MM.1S (cell line): ENCODE measurements at regions not wholly inside any gene's neighbourhood (a gene's known extent, or its start where the extent isn't known, plus 50 kb on each side); places are given as distances from the start of the nearest gene placed in this dataset.

Source experiments
- DNase-seq: peaks from one replicate; pipeline ENCODE4 v3.0.0-alpha.2; 2015
- H2AFZ ChIP-seq: fragments of 300-600 bp; sonication (generic); 2 replicates; pipeline ENCODE4 v1.6.0; 2016; ENCODE audit warnings: antibody characterized with exemption, low read length
- H3F3A ChIP-seq: fragments of 300-600 bp; sonication (generic); 2 replicates; pipeline ENCODE4 v1.6.1; 2016; ENCODE audit warnings: mild to moderate bottlenecking, antibody characterized with exemption, low read length, moderate library complexity, mixed read lengths; ENCODE audit not compliant: insufficient read depth
- H3K27ac ChIP-seq: fragments of 300-600 bp; sonication (generic); 2 replicates; pipeline ENCODE4 v1.5.1; 2016; ENCODE audit warnings: mild to moderate bottlenecking, low read length
- H3K27me3 ChIP-seq: fragments of 300-600 bp; sonication (generic); replicated peaks from 2 replicates; pipeline ENCODE4 v1.6.0; 2016; ENCODE audit warnings: low read length; ENCODE audit not compliant: insufficient read depth
- H3K36me3 ChIP-seq: fragments of 300-600 bp; sonication (generic); replicated peaks from 2 replicates; pipeline ENCODE4 v1.6.1; 2016; ENCODE audit warnings: mild to moderate bottlenecking, low read length, mixed read lengths; ENCODE audit not compliant: insufficient read depth
- H3K4me1 ChIP-seq: fragments of 300-600 bp; sonication (generic); 2 replicates; pipeline ENCODE4 v1.6.1; 2016; ENCODE audit warnings: low read length, mixed read lengths
- H3K4me2 ChIP-seq: fragments of 300-600 bp; sonication (generic); 2 replicates; pipeline ENCODE4 v1.6.0; 2016; ENCODE audit warnings: low read depth, low read length
- H3K4me3 ChIP-seq: fragments of 300-600 bp; sonication (generic); 2 replicates; pipeline ENCODE4 v1.5.1; 2016; ENCODE audit warnings: low read length, mixed read lengths
- H3K79me2 ChIP-seq: fragments of 300-600 bp; sonication (generic); 2 replicates; pipeline ENCODE4 v1.6.1; 2016; ENCODE audit warnings: mixed run types, low read length, mixed read lengths
- H3K9ac ChIP-seq: fragments of 300-600 bp; sonication (generic); 2 replicates; pipeline ENCODE4 v1.6.1; 2016; ENCODE audit warnings: low read length, mixed read lengths
- H3K9me2 ChIP-seq: fragments of 300-600 bp; sonication (generic); replicated peaks from 2 replicates; pipeline ENCODE4 v1.6.1; 2016; ENCODE audit warnings: mild to moderate bottlenecking, low read length, mixed read lengths; ENCODE audit not compliant: insufficient read depth
- H3K9me3 ChIP-seq: fragments of 300-600 bp; sonication (generic); replicated peaks from 2 replicates; pipeline ENCODE4 v1.6.1; 2016; ENCODE audit warnings: mild to moderate bottlenecking, low read length, mixed read lengths; ENCODE audit not compliant: insufficient read depth
- H4K20me1 ChIP-seq: fragments of 300-600 bp; sonication (generic); 2 replicates; pipeline ENCODE4 v1.6.1; 2016; ENCODE audit warnings: mild to moderate bottlenecking, low read length, moderate library complexity, mixed read lengths; ENCODE audit not compliant: insufficient read depth
- EZH2 ChIP-seq: fragments of 300-600 bp; sonication (generic); optimal IDR thresholded peaks from 2 replicates; pipeline ENCODE3; 2017; ENCODE audit warnings: low read depth, mild to moderate bottlenecking, antibody characterized with exemption, low read length, mixed read lengths
- EZH2phosphoT487 ChIP-seq: fragments of 300-600 bp; sonication (generic); IDR thresholded peaks from 2 replicates; pipeline ENCODE4 v1.6.1; 2018; ENCODE audit warnings: antibody characterized with exemption, low read length
- TF ChIP-seq, protein P1 (sequence below): fragments of 300-600 bp; sonication (generic); IDR thresholded peaks from 2 replicates; pipeline ENCODE4 v1.5.1; 2016; ENCODE audit warnings: antibody characterized with exemption, low read length, mixed read lengths

DNA sequence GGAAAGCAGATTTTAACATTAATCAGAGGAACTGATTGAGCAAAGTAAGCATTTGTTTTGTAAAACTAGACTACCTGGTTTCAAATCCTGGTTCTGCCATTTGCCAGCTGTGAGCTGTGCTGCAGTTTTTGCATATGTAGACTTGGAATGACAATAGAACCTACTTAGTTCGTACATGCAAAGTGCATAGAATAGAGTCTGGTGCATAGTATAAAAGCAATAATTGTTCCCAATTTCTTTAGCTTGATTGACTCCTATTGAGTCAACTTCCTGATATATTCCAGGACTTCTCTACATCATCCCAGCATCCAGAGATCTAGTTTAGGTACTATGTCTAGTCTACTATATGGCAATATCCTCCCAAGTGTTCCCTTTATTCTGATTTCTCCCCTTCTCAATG is 144.4 kb upstream of the FGGY start:
- H3K27ac ChIP-seq = no peak overlapping the region
- H3K4me2 ChIP-seq = no peak overlapping the region
- no peak overlapping the region for H3K9ac ChIP-seq
- no peaks in the 10 kb centered on the region for H4K20me1 ChIP-seq
- H3K36me3 ChIP-seq = no peaks in the 10 kb centered on the region
- no peaks in the 10 kb centered on the region for H3K79me2 ChIP-seq
- TF ChIP-seq EZH2phosphoT487 (no peak), EZH2 (no peak)
- TF ChIP-seq, protein P1, sequence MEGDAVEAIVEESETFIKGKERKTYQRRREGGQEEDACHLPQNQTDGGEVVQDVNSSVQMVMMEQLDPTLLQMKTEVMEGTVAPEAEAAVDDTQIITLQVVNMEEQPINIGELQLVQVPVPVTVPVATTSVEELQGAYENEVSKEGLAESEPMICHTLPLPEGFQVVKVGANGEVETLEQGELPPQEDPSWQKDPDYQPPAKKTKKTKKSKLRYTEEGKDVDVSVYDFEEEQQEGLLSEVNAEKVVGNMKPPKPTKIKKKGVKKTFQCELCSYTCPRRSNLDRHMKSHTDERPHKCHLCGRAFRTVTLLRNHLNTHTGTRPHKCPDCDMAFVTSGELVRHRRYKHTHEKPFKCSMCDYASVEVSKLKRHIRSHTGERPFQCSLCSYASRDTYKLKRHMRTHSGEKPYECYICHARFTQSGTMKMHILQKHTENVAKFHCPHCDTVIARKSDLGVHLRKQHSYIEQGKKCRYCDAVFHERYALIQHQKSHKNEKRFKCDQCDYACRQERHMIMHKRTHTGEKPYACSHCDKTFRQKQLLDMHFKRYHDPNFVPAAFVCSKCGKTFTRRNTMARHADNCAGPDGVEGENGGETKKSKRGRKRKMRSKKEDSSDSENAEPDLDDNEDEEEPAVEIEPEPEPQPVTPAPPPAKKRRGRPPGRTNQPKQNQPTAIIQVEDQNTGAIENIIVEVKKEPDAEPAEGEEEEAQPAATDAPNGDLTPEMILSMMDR = no peak
- H3K27me3 ChIP-seq = no peaks in the 10 kb centered on the region
- H3K9me2 ChIP-seq = no peaks in the 10 kb centered on the region
- H3K9me3 ChIP-seq = no peaks in the 10 kb centered on the region
- no peak overlapping the region for H3K4me3 ChIP-seq
- H3F3A ChIP-seq = 0 out of 2 replicates have a peak, but pooled peaks cover 5% of the 10 kb centered on the region
- peaks cover 14% of the 10 kb centered on the region for H3K4me1 ChIP-seq
- no peak for DNase-seq
- H2AFZ ChIP-seq = no peak overlapping the region

DNA sequence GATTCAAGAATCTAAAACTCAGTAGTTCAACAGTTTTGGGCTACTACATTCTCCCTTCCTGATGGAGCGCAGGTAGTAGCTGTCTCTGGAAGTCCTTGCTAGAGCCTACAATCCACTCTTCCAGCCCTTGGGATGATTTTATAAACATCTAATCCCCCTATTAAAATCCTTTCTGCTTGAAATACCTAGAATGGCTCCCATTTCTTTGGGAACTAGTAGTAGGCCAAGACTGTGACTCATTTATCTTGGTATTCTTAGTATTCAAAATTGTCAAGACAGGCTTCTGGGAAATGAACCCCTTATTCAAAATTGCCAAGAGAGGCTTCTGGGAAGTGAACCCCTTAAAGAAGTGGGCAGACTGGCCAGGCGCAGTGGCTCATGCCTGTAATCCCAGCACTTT is 142.5 kb upstream of the FGGY start:
- no peak for DNase-seq

DNA sequence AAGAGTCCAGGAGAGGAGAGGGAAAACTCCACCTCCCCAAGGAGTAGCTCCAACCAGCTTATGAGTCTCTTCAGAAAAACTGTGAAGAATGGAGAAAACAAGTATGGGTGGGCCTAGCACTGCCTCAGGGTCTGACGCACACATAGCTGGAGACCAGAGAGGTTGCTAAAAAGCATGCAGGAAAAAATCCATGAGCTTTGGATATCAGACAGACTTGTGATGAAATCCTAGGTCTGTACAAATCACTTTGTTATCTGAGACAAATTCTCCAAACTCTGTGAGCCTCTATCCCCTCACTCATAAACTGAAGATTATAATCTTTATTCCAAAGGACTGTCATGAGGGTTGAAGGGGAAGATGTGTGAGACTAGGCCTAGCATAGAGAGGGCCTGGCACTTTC is 141.5 kb upstream of the FGGY start:
- no peaks in the 10 kb centered on the region for H3K27me3 ChIP-seq
- TF ChIP-seq EZH2 (no peak), EZH2phosphoT487 (no peak)
- TF ChIP-seq, protein P1 = no peak
- H3K9me3 ChIP-seq = no peaks in the 10 kb centered on the region
- no peak for DNase-seq
- H4K20me1 ChIP-seq = no peaks in the 10 kb centered on the region
- no peak overlapping the region for H2AFZ ChIP-seq
- H3K79me2 ChIP-seq = no peaks in the 10 kb centered on the region
- H3K4me2 ChIP-seq = no peak overlapping the region
- no peak overlapping the region for H3K4me3 ChIP-seq
- no peaks in the 10 kb centered on the region for H3K36me3 ChIP-seq
- H3F3A ChIP-seq = 0 out of 2 replicates have a peak, but pooled peaks cover 5% of the 10 kb centered on the region
- no peak overlapping the region for H3K27ac ChIP-seq
- no peak overlapping the region for H3K9ac ChIP-seq
- peaks cover 11% of the 10 kb centered on the region for H3K4me1 ChIP-seq
- H3K9me2 ChIP-seq = no peaks in the 10 kb centered on the region

More for the DNA sequence above, 142.5 kb upstream of the FGGY start:
- Histone ChIP-seq H3K4me1 (peaks cover 14% of the 10 kb centered on the region), H3K27ac (no peak overlapping the region), H2AFZ (no peak overlapping the region), H3K9me3 (no peaks in the 10 kb centered on the region), H4K20me1 (no peaks in the 10 kb centered on the region), H3K27me3 (no peaks in the 10 kb centered on the region), H3K4me2 (no peak overlapping the region), H3K9ac (no peak overlapping the region), H3K36me3 (no peaks in the 10 kb centered on the region), H3K9me2 (no peaks in the 10 kb centered on the region), H3K4me3 (no peak overlapping the region), H3F3A (0 out of 2 replicates have a peak, but pooled peaks cover 5% of the 10 kb centered on the region), H3K79me2 (no peaks in the 10 kb centered on the region)
- no peak for TF ChIP-seq EZH2
- TF ChIP-seq, protein P1 = no peak
- no peak for TF ChIP-seq EZH2phosphoT487
